SH-SY5Y (cell line): ENCODE measurements at regions not wholly inside any gene's neighbourhood (a gene's known extent, or its start where the extent isn't known, plus 50 kb on each side); places are given as distances from the start of the nearest gene placed in this dataset.

ENCODE experiments used
- GATA2 ChIP-seq: IDR thresholded peaks from 2 replicates; pipeline ENCODE4 v1.6.1; 2011; ENCODE audit warnings: mild to moderate bottlenecking, low read depth, low read length
- GATA3 ChIP-seq: IDR thresholded peaks from 2 replicates; pipeline ENCODE4 v1.6.1; 2011; ENCODE audit warnings: low read depth, mild to moderate bottlenecking, low read length, moderate library complexity

- TF ChIP-seq GATA2 (no peak), GATA3 (no peak)
These were observed 266.3 kb downstream of the EPM2A start for GRCh38 chr6:145469021-145469420.
